SK-N-SH treated with all-trans-retinoic acid at 6 μM for 48 hours (cell line): ENCODE measurements at regions not wholly inside any gene's neighbourhood (a gene's known extent, or its start where the extent isn't known, plus 50 kb on each side); places are given as distances from the start of the nearest gene placed in this dataset.

Source experiments
- ATAC-seq: fragments of 200-7000 bp; cut with Tn5 transposase; 3 replicates; pipeline ENCODE4 v1.9.1; 2020; ENCODE audit warnings: mild to moderate bottlenecking, moderate library complexity
- ARNTL ChIP-seq: fragments of 450-650 bp; formaldehyde crosslinking; IDR thresholded peaks from 2 replicates; pipeline ENCODE4 v1.5.0; 2020; ENCODE audit warnings: low read depth, mild to moderate bottlenecking, moderate library complexity, borderline replicate concordance
- BACH2 ChIP-seq: fragments of 250-450 bp; sonication (Bioruptor Pico); IDR thresholded peaks from 2 replicates; pipeline ENCODE4 v1.9.0; 2021; ENCODE audit warnings: mild to moderate bottlenecking, borderline replicate concordance
- CSDC2 ChIP-seq: fragments of 250-450 bp; sonication (Bioruptor Pico); IDR thresholded peaks from 2 replicates; pipeline ENCODE4 v1.5.0; 2020; ENCODE audit warnings: mild to moderate bottlenecking, moderate library complexity
- ESRRG ChIP-seq: fragments of 250-450 bp; sonication (Bioruptor Pico); IDR thresholded peaks from 2 replicates; pipeline ENCODE4 v1.6.1; 2021; ENCODE audit warnings: mild to moderate bottlenecking
- GLIS3 ChIP-seq: fragments of 250-450 bp; sonication (Bioruptor Pico); IDR thresholded peaks from 2 replicates; pipeline ENCODE4 v1.5.0; 2020; ENCODE audit warnings: mild to moderate bottlenecking, moderate library complexity
- ISL1 ChIP-seq: fragments of 250-450 bp; sonication (Bioruptor Pico); IDR thresholded peaks from 2 replicates; pipeline ENCODE4 v2.1.2; 2022; ENCODE audit warnings: mild to moderate bottlenecking, moderate library complexity
- OSR1 ChIP-seq: fragments of 250-450 bp; sonication (Bioruptor Pico); IDR thresholded peaks from 2 replicates; pipeline ENCODE4 v1.8.0; 2022; ENCODE audit warnings: moderate library complexity, mild to moderate bottlenecking, inconsistent platforms
- PPARA ChIP-seq: fragments of 250-450 bp; sonication (Bioruptor Pico); IDR thresholded peaks from 2 replicates; pipeline ENCODE4 v1.5.0; 2020; ENCODE audit warnings: mild to moderate bottlenecking, borderline replicate concordance
- RARB ChIP-seq: fragments of 250-450 bp; sonication (Bioruptor Pico); IDR thresholded peaks from 2 replicates; pipeline ENCODE4 v1.8.0; 2021; ENCODE audit warnings: mild to moderate bottlenecking, moderate library complexity
- TCF4 ChIP-seq: fragments of 250-450 bp; sonication (Bioruptor Pico); IDR thresholded peaks from 2 replicates; pipeline ENCODE4 v1.8.0; 2021; ENCODE audit warnings: mild to moderate bottlenecking, moderate library complexity, borderline replicate concordance
- TOX ChIP-seq: fragments of 250-450 bp; sonication (Bioruptor Pico); IDR thresholded peaks from 2 replicates; pipeline ENCODE4 v1.8.0; 2021; ENCODE audit warnings: mild to moderate bottlenecking, moderate library complexity, borderline replicate concordance
- ZC3H10 ChIP-seq: fragments of 250-450 bp; sonication (Bioruptor Pico); IDR thresholded peaks from 2 replicates; pipeline ENCODE4 v1.5.1; 2021; ENCODE audit warnings: mild to moderate bottlenecking, moderate library complexity
- ZFP3 ChIP-seq: fragments of 250-450 bp; sonication (Bioruptor Pico); IDR thresholded peaks from 2 replicates; pipeline ENCODE4 v1.5.0; 2020; ENCODE audit warnings: mild to moderate bottlenecking, moderate library complexity
- ZFP30 ChIP-seq: fragments of 450-650 bp; formaldehyde crosslinking; IDR thresholded peaks from 2 replicates; pipeline ENCODE4 v1.5.0; 2022; ENCODE audit warnings: mild to moderate bottlenecking, moderate library complexity
- ZNF565 ChIP-seq: fragments of 450-650 bp; formaldehyde crosslinking; conservative IDR thresholded peaks from 2 replicates; pipeline ENCODE4 v1.5.0; 2020; ENCODE audit warnings: low read depth, mild to moderate bottlenecking, moderate library complexity
- ZNF70 ChIP-seq: fragments of 450-650 bp; formaldehyde crosslinking; IDR thresholded peaks from 2 replicates; pipeline ENCODE4 v1.5.0; 2020; ENCODE audit warnings: mild to moderate bottlenecking, moderate library complexity
- ZNF8 ChIP-seq: fragments of 450-650 bp; formaldehyde crosslinking; IDR thresholded peaks from 2 replicates; pipeline ENCODE4 v1.5.0; 2020; ENCODE audit warnings: mild to moderate bottlenecking, moderate library complexity
- TF ChIP-seq, protein P1 (sequence below): fragments of 250-450 bp; sonication (Bioruptor Pico); IDR thresholded peaks from 2 replicates; pipeline ENCODE4 v1.8.0; 2021; ENCODE audit warnings: low read depth, mild to moderate bottlenecking, moderate library complexity, borderline replicate concordance
- TF ChIP-seq, protein P2 (sequence below): fragments of 250-450 bp; sonication (Bioruptor Pico); IDR thresholded peaks from 2 replicates; pipeline ENCODE4 v1.5.1; 2020; ENCODE audit warnings: low read depth, mild to moderate bottlenecking, moderate library complexity
- TF ChIP-seq, protein P3 (sequence below): fragments of 250-450 bp; sonication (Bioruptor Pico); IDR thresholded peaks from 2 replicates; pipeline ENCODE4 v1.8.0; 2020; ENCODE audit warnings: mild to moderate bottlenecking, moderate library complexity, borderline replicate concordance
- TF ChIP-seq, protein P4 (sequence below): fragments of 250-450 bp; sonication (Bioruptor Pico); IDR thresholded peaks from 2 replicates; pipeline ENCODE4 v1.5.1; 2021; ENCODE audit warnings: mild to moderate bottlenecking, moderate library complexity

DNA sequence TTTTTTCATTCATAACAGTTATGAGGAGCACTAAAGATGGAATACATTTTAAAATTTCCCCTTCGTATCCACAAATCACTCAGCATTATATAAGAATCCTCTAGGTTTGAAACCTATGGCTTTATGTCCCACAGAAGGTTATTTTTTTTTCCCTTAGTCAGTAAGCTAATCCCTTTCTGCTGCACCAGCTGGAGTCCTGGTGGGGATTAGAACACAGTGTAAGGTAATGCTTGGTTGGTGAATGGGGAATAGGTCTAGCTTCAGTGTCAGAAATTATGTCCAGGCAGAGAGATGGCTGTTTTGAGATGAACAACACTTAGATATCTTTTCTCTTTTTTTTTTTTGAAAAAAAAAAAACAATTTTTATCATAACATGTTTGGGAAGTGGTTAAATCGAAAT lies 116.6 kb downstream of the RASGEF1B start (continued):
- TF ChIP-seq, protein P1, sequence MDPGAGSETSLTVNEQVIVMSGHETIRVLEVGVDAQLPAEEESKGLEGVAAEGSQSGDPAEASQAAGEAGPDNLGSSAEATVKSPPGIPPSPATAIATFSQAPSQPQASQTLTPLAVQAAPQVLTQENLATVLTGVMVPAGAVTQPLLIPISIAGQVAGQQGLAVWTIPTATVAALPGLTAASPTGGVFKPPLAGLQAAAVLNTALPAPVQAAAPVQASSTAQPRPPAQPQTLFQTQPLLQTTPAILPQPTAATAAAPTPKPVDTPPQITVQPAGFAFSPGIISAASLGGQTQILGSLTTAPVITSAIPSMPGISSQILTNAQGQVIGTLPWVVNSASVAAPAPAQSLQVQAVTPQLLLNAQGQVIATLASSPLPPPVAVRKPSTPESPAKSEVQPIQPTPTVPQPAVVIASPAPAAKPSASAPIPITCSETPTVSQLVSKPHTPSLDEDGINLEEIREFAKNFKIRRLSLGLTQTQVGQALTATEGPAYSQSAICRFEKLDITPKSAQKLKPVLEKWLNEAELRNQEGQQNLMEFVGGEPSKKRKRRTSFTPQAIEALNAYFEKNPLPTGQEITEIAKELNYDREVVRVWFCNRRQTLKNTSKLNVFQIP (CRISPR knock-in tag) = no peak
- TF ChIP-seq ARNTL (CRISPR knock-in tag) = no peak

DNA sequence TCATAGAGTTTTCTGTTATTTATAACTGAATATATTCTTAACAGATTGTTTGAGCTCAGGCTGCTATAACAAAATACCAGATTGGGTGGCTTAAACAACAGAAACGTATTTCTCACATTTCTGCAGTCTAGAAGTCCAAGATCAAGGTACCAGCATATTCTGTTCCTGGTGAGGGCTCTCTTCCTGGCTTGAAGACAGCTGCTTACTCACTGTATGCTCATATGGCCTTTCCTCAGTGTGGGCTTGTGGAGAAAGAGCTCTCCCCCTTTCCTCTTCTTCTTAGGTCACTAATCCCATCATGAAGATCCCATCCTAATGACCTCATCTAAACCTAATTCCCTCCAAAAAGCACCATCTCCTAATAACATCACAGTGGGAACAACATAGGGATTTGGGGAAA lies 117.8 kb downstream of the RASGEF1B start:
- TF ChIP-seq ZFP30 (CRISPR knock-in tag) (no peak), TOX (CRISPR knock-in tag) (no peak), RARB (CRISPR knock-in tag) (no peak), ZFP3 (CRISPR knock-in tag) (no peak), BACH2 (CRISPR knock-in tag) (no peak), GLIS3 (CRISPR knock-in tag) (no peak), ESRRG (no peak), CSDC2 (CRISPR knock-in tag) (no peak), ZNF565 (CRISPR knock-in tag) (no peak), PPARA (no peak), ZNF70 (CRISPR knock-in tag) (no peak), TCF4 (CRISPR knock-in tag) (no peak)
- TF ChIP-seq, protein P2, sequence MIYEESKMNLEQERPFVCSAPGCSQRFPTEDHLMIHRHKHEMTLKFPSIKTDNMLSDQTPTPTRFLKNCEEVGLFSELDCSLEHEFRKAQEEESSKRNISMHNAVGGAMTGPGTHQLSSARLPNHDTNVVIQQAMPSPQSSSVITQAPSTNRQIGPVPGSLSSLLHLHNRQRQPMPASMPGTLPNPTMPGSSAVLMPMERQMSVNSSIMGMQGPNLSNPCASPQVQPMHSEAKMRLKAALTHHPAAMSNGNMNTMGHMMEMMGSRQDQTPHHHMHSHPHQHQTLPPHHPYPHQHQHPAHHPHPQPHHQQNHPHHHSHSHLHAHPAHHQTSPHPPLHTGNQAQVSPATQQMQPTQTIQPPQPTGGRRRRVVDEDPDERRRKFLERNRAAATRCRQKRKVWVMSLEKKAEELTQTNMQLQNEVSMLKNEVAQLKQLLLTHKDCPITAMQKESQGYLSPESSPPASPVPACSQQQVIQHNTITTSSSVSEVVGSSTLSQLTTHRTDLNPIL = no peak
- TF ChIP-seq, protein P3, sequence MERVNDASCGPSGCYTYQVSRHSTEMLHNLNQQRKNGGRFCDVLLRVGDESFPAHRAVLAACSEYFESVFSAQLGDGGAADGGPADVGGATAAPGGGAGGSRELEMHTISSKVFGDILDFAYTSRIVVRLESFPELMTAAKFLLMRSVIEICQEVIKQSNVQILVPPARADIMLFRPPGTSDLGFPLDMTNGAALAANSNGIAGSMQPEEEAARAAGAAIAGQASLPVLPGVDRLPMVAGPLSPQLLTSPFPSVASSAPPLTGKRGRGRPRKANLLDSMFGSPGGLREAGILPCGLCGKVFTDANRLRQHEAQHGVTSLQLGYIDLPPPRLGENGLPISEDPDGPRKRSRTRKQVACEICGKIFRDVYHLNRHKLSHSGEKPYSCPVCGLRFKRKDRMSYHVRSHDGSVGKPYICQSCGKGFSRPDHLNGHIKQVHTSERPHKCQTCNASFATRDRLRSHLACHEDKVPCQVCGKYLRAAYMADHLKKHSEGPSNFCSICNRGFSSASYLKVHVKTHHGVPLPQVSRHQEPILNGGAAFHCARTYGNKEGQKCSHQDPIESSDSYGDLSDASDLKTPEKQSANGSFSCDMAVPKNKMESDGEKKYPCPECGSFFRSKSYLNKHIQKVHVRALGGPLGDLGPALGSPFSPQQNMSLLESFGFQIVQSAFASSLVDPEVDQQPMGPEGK (CRISPR knock-in tag) = no peak
- TF ChIP-seq, protein P1 (CRISPR knock-in tag) = no peak
- ATAC-seq = no peak

DNA sequence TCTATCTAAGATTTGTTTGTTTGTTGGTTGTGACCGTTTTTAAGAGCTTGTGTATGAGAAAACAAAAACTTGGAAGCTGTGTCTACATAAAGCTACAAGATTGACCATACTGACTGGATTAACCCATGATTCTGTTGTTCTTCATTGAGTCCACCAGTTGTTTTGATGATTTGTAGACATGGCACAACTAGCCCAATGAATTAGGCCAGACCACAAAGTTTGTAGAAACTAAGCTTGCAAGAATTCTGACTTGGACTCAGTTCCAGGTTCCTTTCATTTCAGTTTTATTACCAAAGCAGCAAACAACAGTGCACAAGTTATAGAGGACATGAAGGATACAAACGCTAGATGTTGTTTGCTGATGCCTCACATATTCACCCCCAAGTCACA lies 119.3 kb downstream of the RASGEF1B start:
- ATAC-seq = no peak
- TF ChIP-seq, protein P1 (CRISPR knock-in tag) = no peak
- TF ChIP-seq BACH2 (CRISPR knock-in tag) (no peak), ZNF565 (CRISPR knock-in tag) (no peak), ZNF8 (CRISPR knock-in tag) (no peak), PPARA (no peak), TOX (CRISPR knock-in tag) (no peak), ZC3H10 (no peak), OSR1 (CRISPR knock-in tag) (no peak), ESRRG (no peak), ZNF70 (CRISPR knock-in tag) (no peak), RARB (CRISPR knock-in tag) (no peak), GLIS3 (CRISPR knock-in tag) (no peak), ISL1 (CRISPR knock-in tag) (no peak), ARNTL (CRISPR knock-in tag) (no peak), TCF4 (CRISPR knock-in tag) (no peak), ZFP3 (CRISPR knock-in tag) (no peak)
- TF ChIP-seq, protein P4, sequence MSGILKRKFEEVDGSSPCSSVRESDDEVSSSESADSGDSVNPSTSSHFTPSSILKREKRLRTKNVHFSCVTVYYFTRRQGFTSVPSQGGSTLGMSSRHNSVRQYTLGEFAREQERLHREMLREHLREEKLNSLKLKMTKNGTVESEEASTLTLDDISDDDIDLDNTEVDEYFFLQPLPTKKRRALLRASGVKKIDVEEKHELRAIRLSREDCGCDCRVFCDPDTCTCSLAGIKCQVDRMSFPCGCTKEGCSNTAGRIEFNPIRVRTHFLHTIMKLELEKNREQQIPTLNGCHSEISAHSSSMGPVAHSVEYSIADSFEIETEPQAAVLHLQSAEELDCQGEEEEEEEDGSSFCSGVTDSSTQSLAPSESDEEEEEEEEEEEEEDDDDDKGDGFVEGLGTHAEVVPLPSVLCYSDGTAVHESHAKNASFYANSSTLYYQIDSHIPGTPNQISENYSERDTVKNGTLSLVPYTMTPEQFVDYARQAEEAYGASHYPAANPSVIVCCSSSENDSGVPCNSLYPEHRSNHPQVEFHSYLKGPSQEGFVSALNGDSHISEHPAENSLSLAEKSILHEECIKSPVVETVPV (CRISPR knock-in tag) = no peak
- TF ChIP-seq, protein P2 = no peak
- TF ChIP-seq, all 23 proteins: peak for 0
